HEK293T (cell line): ENCODE measurements at regions not wholly inside any gene's neighbourhood (a gene's known extent, or its start where the extent isn't known, plus 50 kb on each side); places are given as distances from the start of the nearest gene placed in this dataset.

Experiments used
- ARNT ChIP-seq: fragments of 450-650 bp; IDR thresholded peaks from 2 replicates; pipeline ENCODE4 v1.6.1; 2017; ENCODE audit warnings: mild to moderate bottlenecking
- BHLHE40 ChIP-seq: fragments of 450-650 bp; IDR thresholded peaks from 2 replicates; pipeline ENCODE4 v1.6.1; 2016; ENCODE audit warnings: mild to moderate bottlenecking, moderate library complexity, borderline replicate concordance
- CTBP1 ChIP-seq: fragments of 450-650 bp; IDR thresholded peaks from 2 replicates; pipeline ENCODE4 v1.6.1; 2016; ENCODE audit warnings: borderline replicate concordance
- ELF4 ChIP-seq: fragments of 450-650 bp; IDR thresholded peaks from 2 replicates; pipeline ENCODE4 v1.6.1; 2017; ENCODE audit warnings: antibody characterized with exemption
- FOXK2 ChIP-seq: fragments of 450-650 bp; IDR thresholded peaks from 2 replicates; pipeline ENCODE4 v1.6.1; 2016; ENCODE audit warnings: mild to moderate bottlenecking
- FOXM1 ChIP-seq: fragments of 450-650 bp; IDR thresholded peaks from 2 replicates; pipeline ENCODE4 v1.6.1; 2017; ENCODE audit warnings: mild to moderate bottlenecking, borderline replicate concordance
- L3MBTL2 ChIP-seq: fragments of 450-650 bp; conservative IDR thresholded peaks from 2 replicates; pipeline ENCODE4 v1.6.1; 2016; ENCODE audit warnings: mild to moderate bottlenecking
- LEF1 ChIP-seq: fragments of 450-650 bp; IDR thresholded peaks from 2 replicates; pipeline ENCODE4 v1.6.1; 2017; ENCODE audit warnings: mild to moderate bottlenecking, borderline replicate concordance
- NFRKB ChIP-seq: fragments of 450-650 bp; IDR thresholded peaks from 2 replicates; pipeline ENCODE4 v1.6.1; 2016; ENCODE audit warnings: mild to moderate bottlenecking, moderate library complexity
- SP1 ChIP-seq: fragments of 450-650 bp; IDR thresholded peaks from 2 replicates; pipeline ENCODE4 v1.6.1; 2017
- SUZ12 ChIP-seq: fragments of 450-650 bp; IDR thresholded peaks from 2 replicates; pipeline ENCODE4 v1.6.1; 2016; ENCODE audit warnings: mild to moderate bottlenecking
- TARDBP ChIP-seq: fragments of 450-650 bp; IDR thresholded peaks from 2 replicates; pipeline ENCODE4 v1.6.1; 2016
- ZNF384 ChIP-seq: fragments of 450-650 bp; IDR thresholded peaks from 2 replicates; pipeline ENCODE4 v1.6.1; 2016
- TF ChIP-seq, protein P1 (sequence below): fragments of 450-650 bp; IDR thresholded peaks from 2 replicates; pipeline ENCODE4 v1.6.1; 2016

DNA sequence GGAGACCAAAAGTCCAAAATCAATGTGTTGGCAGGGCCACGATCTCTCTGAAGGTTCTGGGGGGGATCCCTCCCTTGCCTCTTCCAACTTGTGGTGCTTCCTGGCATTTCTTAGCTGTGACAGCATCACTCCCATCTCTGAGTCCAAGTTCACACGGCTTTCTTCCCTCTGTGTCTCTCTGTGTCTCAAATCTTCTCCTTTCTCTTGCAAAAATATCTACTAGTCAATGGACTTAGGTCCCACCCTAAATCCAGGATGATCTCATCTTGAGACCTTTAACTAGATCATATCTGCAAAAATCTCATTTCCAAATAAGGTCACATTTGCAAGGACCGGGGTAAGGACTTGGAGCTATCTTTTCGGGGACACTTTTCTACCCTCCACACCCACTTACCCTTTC, 186.1 kb downstream of the HSD17B3 start:
- TF ChIP-seq NFRKB, result no peak
- no peak for TF ChIP-seq LEF1
- no peak for TF ChIP-seq SUZ12
- TF ChIP-seq, protein P1, sequence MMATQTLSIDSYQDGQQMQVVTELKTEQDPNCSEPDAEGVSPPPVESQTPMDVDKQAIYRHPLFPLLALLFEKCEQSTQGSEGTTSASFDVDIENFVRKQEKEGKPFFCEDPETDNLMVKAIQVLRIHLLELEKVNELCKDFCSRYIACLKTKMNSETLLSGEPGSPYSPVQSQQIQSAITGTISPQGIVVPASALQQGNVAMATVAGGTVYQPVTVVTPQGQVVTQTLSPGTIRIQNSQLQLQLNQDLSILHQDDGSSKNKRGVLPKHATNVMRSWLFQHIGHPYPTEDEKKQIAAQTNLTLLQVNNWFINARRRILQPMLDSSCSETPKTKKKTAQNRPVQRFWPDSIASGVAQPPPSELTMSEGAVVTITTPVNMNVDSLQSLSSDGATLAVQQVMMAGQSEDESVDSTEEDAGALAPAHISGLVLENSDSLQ, result no peak
- no peak for TF ChIP-seq BHLHE40
- TF ChIP-seq CTBP1, result no peak
- TF ChIP-seq ELF4, result no peak
- no peak for TF ChIP-seq FOXK2
- TF ChIP-seq ARNT, result no peak
- no peak for TF ChIP-seq TARDBP
- TF ChIP-seq ZNF384, result no peak
- no peak for TF ChIP-seq SP1
- TF ChIP-seq FOXM1, result no peak
- TF ChIP-seq L3MBTL2, result no peak
